Skeletal muscle satellite cell (primary cell): ENCODE measurements at regions not wholly inside any gene's neighbourhood (a gene's known extent, or its start where the extent isn't known, plus 50 kb on each side); places are given as distances from the start of the nearest gene placed in this dataset.

Experiments used
- H3K27me3 ChIP-seq: 2 replicates; pipeline ENCODE4 v1.7.0; 2013; ENCODE audit warnings: low read length; ENCODE audit not compliant: control insufficient read depth, insufficient read depth
- H3K36me3 ChIP-seq: 2 replicates; pipeline ENCODE4 v1.7.0; 2013; ENCODE audit warnings: mild to moderate bottlenecking, control low read depth, low read length; ENCODE audit not compliant: insufficient read depth
- H3K4me1 ChIP-seq: 2 replicates; pipeline ENCODE4 v1.7.0; 2013; ENCODE audit warnings: low read length; ENCODE audit not compliant: control insufficient read depth, insufficient read depth
- H3K4me2 ChIP-seq: 2 replicates; pipeline ENCODE4 v1.7.0; 2013; ENCODE audit warnings: mild to moderate bottlenecking, low read length
- H3K4me3 ChIP-seq: 2 replicates; pipeline ENCODE4 v1.7.0; 2013; ENCODE audit warnings: low read length
- H3K9ac ChIP-seq: 2 replicates; pipeline ENCODE4 v1.7.0; 2013; ENCODE audit warnings: mild to moderate bottlenecking, low read depth, low read length, moderate library complexity
- H3K9me3 ChIP-seq: replicated peaks from 2 replicates; pipeline ENCODE4 v1.7.0; 2013; ENCODE audit warnings: mild to moderate bottlenecking, control low read depth, low read length

GRCh38 chr4:124565371-124565770, 147.2 kb downstream of the ANKRD50 start:
- Histone ChIP-seq H3K4me1 (peaks cover 15% of the 10 kb centered on the region), H3K4me2 (no peak overlapping the region), H3K4me3 (no peak overlapping the region), H3K27me3 (no peaks in the 10 kb centered on the region), H3K9ac (no peak overlapping the region), H3K36me3 (no peaks in the 10 kb centered on the region), H3K9me3 (no peaks in the 10 kb centered on the region)

DNA sequence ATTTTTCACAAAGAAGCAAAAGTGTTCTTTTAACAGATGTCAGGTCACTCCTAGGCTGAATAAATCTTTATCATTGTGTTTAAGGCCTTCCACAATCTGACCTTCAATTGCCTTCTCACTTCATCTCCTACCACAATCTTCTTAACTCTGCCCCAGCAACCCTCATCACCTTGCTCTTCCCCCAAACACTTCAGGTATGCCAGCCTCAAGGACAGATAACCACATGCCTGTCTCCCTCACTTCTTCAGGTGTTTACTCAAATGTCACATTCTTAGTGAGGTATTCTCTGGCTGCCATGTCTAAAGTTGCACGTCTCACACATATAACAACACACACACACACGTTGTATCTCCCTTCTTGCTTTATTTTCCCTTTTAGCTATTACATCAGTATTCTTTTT, 146.5 kb downstream of the ANKRD50 start:
- Histone ChIP-seq H3K36me3 (no peaks in the 10 kb centered on the region), H3K4me3 (no peak overlapping the region), H3K4me2 (no peak overlapping the region)

GRCh38 chr4:124573056-124573455, 139.5 kb downstream of the ANKRD50 start:
- Histone ChIP-seq H3K4me1 (peaks cover 7% of the 10 kb centered on the region), H3K36me3 (no peaks in the 10 kb centered on the region), H3K9me3 (no peaks in the 10 kb centered on the region), H3K27me3 (no peaks in the 10 kb centered on the region), H3K4me3 (no peak overlapping the region), H3K9ac (no peak overlapping the region), H3K4me2 (no peak overlapping the region)

More for the DNA sequence above, 146.5 kb downstream of the ANKRD50 start:
- Histone ChIP-seq H3K9ac (no peak overlapping the region), H3K9me3 (no peaks in the 10 kb centered on the region), H3K27me3 (no peaks in the 10 kb centered on the region), H3K4me1 (peaks cover 18% of the 10 kb centered on the region)

DNA sequence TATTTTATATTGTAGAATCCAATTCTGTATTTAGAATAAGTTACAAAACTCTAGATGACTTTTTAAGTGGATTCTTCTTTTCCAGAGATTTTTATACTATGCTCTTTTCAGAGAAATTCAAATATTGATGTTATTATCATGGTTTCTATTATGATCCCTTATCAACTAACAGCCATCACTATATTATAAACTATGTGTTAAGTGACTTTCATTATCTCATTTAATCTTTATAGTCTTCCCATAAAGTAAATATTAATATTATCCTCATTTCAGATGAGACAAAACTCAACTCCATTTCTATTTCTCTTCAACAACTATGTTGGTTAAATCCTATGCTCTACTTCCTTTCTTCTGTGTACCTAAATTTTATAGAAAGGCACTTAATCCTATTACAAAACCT, 132.6 kb downstream of the ANKRD50 start:
- Histone ChIP-seq H3K4me3 (no peak overlapping the region), H3K4me1 (no peaks in the 10 kb centered on the region), H3K9me3 (no peaks in the 10 kb centered on the region), H3K36me3 (no peaks in the 10 kb centered on the region), H3K9ac (no peak overlapping the region), H3K27me3 (no peaks in the 10 kb centered on the region), H3K4me2 (no peak overlapping the region)

DNA sequence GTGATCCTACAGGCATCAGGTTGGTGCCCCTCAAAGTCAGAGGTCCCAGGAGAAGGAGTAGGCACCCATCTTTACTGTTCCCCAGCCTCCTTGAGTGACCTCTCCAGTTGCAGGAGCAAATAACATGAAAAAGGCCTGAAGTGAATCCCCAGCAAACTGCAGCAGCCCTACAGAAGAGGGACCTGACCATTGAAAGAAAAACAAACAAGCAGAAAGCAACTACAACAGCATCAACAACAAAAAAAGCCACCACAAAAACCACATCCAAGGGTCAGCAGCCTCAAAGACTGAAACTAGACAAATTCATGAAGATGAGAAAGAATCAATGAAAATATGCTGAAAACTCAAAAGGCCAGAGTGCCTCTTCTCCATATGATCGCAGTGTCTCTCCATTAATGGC, 128.7 kb downstream of the ANKRD50 start:
- no peaks in the 10 kb centered on the region for H3K27me3 ChIP-seq
- H3K9ac ChIP-seq: no peak overlapping the region
- no peaks in the 10 kb centered on the region for H3K4me1 ChIP-seq
- H3K9me3 ChIP-seq: no peaks in the 10 kb centered on the region
- no peaks in the 10 kb centered on the region for H3K36me3 ChIP-seq
- no peak overlapping the region for H3K4me2 ChIP-seq
- H3K4me3 ChIP-seq: no peak overlapping the region

- no peak overlapping the region for H3K4me2 ChIP-seq
- no peak overlapping the region for H3K9ac ChIP-seq
- H3K27me3 ChIP-seq: no peaks in the 10 kb centered on the region
- H3K4me1 ChIP-seq: no peaks in the 10 kb centered on the region
- H3K36me3 ChIP-seq: no peaks in the 10 kb centered on the region
- no peaks in the 10 kb centered on the region for H3K9me3 ChIP-seq
- H3K4me3 ChIP-seq: no peak overlapping the region
Measured at GRCh38 chr4:124589786-124590185, 122.7 kb downstream of the ANKRD50 start.

- H3K36me3 ChIP-seq: no peaks in the 10 kb centered on the region
- no peaks in the 10 kb centered on the region for H3K27me3 ChIP-seq
Measured at GRCh38 chr4:124590480-124590879, 122.1 kb downstream of the ANKRD50 start.

GRCh38 chr4:124591637-124592036, 120.9 kb downstream of the ANKRD50 start:
- no peaks in the 10 kb centered on the region for H3K4me1 ChIP-seq
- H3K9me3 ChIP-seq: no peaks in the 10 kb centered on the region
- H3K27me3 ChIP-seq: no peaks in the 10 kb centered on the region
- no peak overlapping the region for H3K4me2 ChIP-seq
- H3K36me3 ChIP-seq: no peaks in the 10 kb centered on the region
- H3K4me3 ChIP-seq: no peak overlapping the region
- H3K9ac ChIP-seq: no peak overlapping the region

More at GRCh38 chr4:124590480-124590879, 122.1 kb downstream of the ANKRD50 start:
- Histone ChIP-seq H3K4me1 (no peaks in the 10 kb centered on the region), H3K4me2 (no peak overlapping the region), H3K9me3 (no peaks in the 10 kb centered on the region), H3K9ac (no peak overlapping the region), H3K4me3 (no peak overlapping the region)

GRCh38 chr4:124593494-124593893, 119.0 kb downstream of the ANKRD50 start:
- no peaks in the 10 kb centered on the region for H3K9me3 ChIP-seq
- no peak overlapping the region for H3K4me3 ChIP-seq
- H3K4me1 ChIP-seq: no peaks in the 10 kb centered on the region
- no peak overlapping the region for H3K9ac ChIP-seq
- no peaks in the 10 kb centered on the region for H3K36me3 ChIP-seq
- H3K27me3 ChIP-seq: no peaks in the 10 kb centered on the region
- no peak overlapping the region for H3K4me2 ChIP-seq

GRCh38 chr4:124594945-124595344, 117.6 kb downstream of the ANKRD50 start:
- H3K4me2 ChIP-seq: no peak overlapping the region
- H3K9me3 ChIP-seq: no peaks in the 10 kb centered on the region
- H3K9ac ChIP-seq: no peak overlapping the region
- no peak overlapping the region for H3K4me3 ChIP-seq
- no peaks in the 10 kb centered on the region for H3K27me3 ChIP-seq
- H3K4me1 ChIP-seq: no peaks in the 10 kb centered on the region
- H3K36me3 ChIP-seq: no peaks in the 10 kb centered on the region

DNA sequence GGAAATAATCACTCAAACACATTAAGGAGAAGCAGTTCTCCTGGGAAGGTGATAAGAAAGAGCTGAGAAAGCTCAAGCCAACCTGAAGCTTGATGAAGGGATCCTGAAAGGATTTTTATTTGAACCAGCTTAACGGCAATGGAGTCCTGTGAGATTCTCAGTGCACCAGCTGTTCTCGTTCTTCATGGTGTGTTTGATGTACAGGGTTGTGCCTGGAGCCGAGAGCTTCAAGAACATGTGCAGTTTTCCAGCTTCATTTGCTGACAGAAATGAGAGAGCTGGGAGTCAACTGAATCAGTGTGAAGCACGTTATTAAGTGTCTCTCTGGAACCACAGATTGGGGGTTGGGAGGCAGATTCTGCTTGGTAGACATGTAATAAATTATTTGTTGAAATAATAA, 115.7 kb downstream of the ANKRD50 start:
- Histone ChIP-seq H3K4me2 (no peak overlapping the region), H3K27me3 (no peaks in the 10 kb centered on the region), H3K9me3 (no peaks in the 10 kb centered on the region), H3K36me3 (no peaks in the 10 kb centered on the region), H3K9ac (no peak overlapping the region), H3K4me1 (no peaks in the 10 kb centered on the region), H3K4me3 (no peak overlapping the region)

DNA sequence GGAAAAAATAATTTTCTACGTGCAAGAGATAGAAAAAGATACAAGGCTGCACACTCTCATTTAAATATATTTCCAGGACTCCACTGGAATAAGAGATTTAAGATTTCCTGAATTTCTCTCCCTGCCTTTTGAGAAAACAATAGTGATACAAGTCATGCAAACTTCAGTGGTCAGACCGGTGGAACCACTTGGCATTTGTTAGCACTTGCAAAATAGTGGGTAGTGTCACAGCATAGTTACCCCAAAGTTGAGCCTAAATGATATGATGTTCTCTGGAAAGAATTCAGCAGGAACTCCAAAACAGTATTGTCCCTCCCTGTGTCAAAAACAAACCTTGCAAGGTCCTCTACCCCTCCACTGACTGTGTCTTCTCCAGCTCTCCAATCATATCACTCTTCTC, 102.3 kb downstream of the ANKRD50 start:
- H3K4me3 ChIP-seq: no peak overlapping the region
- H3K36me3 ChIP-seq: peaks cover 5% of the 10 kb centered on the region
- H3K9ac ChIP-seq: no peak overlapping the region
- H3K4me2 ChIP-seq: no peak overlapping the region
- no peaks in the 10 kb centered on the region for H3K9me3 ChIP-seq
- no peaks in the 10 kb centered on the region for H3K27me3 ChIP-seq
- no peaks in the 10 kb centered on the region for H3K4me1 ChIP-seq
